Keratinocyte (primary cell): ENCODE measurements at regions not wholly inside any gene's neighbourhood (a gene's known extent, or its start where the extent isn't known, plus 50 kb on each side); places are given as distances from the start of the nearest gene placed in this dataset.

ENCODE experiments used
- DNase-seq: peaks from one replicate; pipeline ENCODE4 v3.0.0-alpha.2; 2011; ENCODE audit warnings: low read depth, missing footprints, low spot score
- FAIRE-seq: peaks from 2 replicates; lab custom pipeline; 2011; peaks lifted over from hg19 to GRCh38; lab: Jason Lieb, UNC
- H2AFZ ChIP-seq: 2 replicates; pipeline ENCODE4 v1.6.0; 2012; ENCODE audit warnings: low read length, control low read depth, inconsistent platforms; ENCODE audit not compliant: control insufficient read depth
- H3K27ac ChIP-seq: 2 replicates; pipeline ENCODE4 v1.5.1; 2011; ENCODE audit warnings: low read length; ENCODE audit not compliant: control insufficient read depth, insufficient read depth
- H3K27me3 ChIP-seq: 3 replicates; pipeline ENCODE4 v1.6.0; 2011; ENCODE audit warnings: low read length; ENCODE audit not compliant: control insufficient read depth, insufficient read depth; ENCODE audit errors: extremely low read depth
- H3K36me3 ChIP-seq, 2 experiments: 2 replicates in 1 of 2; 3 replicates in 1 of 2; pipeline ENCODE4 v1.5.1; 2011; ENCODE audit warnings: low read length in 2 of 2, mild to moderate bottlenecking in 1 of 2; ENCODE audit not compliant: control insufficient read depth in 2 of 2, insufficient read depth in 2 of 2; ENCODE audit errors: extremely low read depth in 1 of 2
- H3K4me1 ChIP-seq: 3 replicates; pipeline ENCODE4 v1.5.1; 2011; ENCODE audit warnings: low read length; ENCODE audit not compliant: control insufficient read depth, insufficient read depth; ENCODE audit errors: extremely low read depth
- H3K4me2 ChIP-seq: 3 replicates; pipeline ENCODE4 v1.6.0; 2011; ENCODE audit warnings: low read depth, low read length; ENCODE audit not compliant: control insufficient read depth, insufficient read depth; ENCODE audit errors: extremely low read depth
- H3K4me3 ChIP-seq, 3 experiments: fragments of 200-600 bp in 1 of 3; sonication (generic) in 1 of 3; 2 replicates in 2 of 3; 3 replicates in 1 of 3; pipeline ENCODE4 v1.5.1; 2011 to 2016; ENCODE audit warnings: low read length in 3 of 3, mild to moderate bottlenecking in 3 of 3, control low read depth in 2 of 3, inconsistent platforms in 1 of 3, low read depth in 1 of 3, mixed read lengths in 1 of 3, mixed run types in 1 of 3, moderate library complexity in 1 of 3; ENCODE audit not compliant: control insufficient read depth in 2 of 3, insufficient read depth in 2 of 3; ENCODE audit errors: extremely low read depth in 1 of 3
- H3K79me2 ChIP-seq: 2 replicates; pipeline ENCODE4 v1.6.0; 2012; ENCODE audit warnings: low read length; ENCODE audit not compliant: control insufficient read depth, insufficient read depth
- H3K9ac ChIP-seq: 3 replicates; pipeline ENCODE4 v1.6.0; 2011; ENCODE audit warnings: low read length; ENCODE audit not compliant: control insufficient read depth, insufficient read depth; ENCODE audit errors: extremely low read depth
- H3K9me1 ChIP-seq: 3 replicates; pipeline ENCODE4 v1.6.0; 2011; ENCODE audit warnings: low read length; ENCODE audit not compliant: control insufficient read depth, insufficient read depth; ENCODE audit errors: extremely low read depth
- H3K9me3 ChIP-seq: 2 replicates; pipeline ENCODE4 v1.5.1; 2012; ENCODE audit warnings: low read depth, low read length; ENCODE audit not compliant: control insufficient read depth
- H4K20me1 ChIP-seq: 3 replicates; pipeline ENCODE4 v1.6.0; 2011; ENCODE audit warnings: low read length; ENCODE audit not compliant: control insufficient read depth, insufficient read depth; ENCODE audit errors: extremely low read depth
- EZH2 ChIP-seq: IDR thresholded peaks from one replicate; pipeline ENCODE4 v1.6.1; 2012; ENCODE audit warnings: inconsistent platforms, mild to moderate bottlenecking, low read length, moderate library complexity
- dilution Hi-C: fragments of 300-500 bp; cut with MboI; formaldehyde crosslinking; loops from one replicate; pipeline ENCODE4 v1.7.0; 2020; ENCODE audit warnings: low sequenced_read_pairs; ENCODE audit not compliant: extremely low pct_ligation_motif_present
- TF ChIP-seq, protein P1 (sequence below), 3 experiments: IDR thresholded peaks in 1 of 3; conservative IDR thresholded peaks in 1 of 3; optimal IDR thresholded peaks in 1 of 3; 2 replicates in 2 of 3; 3 replicates in 1 of 3; pipeline versions ENCODE3 to v1.5.1; 2011; ENCODE audit warnings: low read length in 3 of 3, mild to moderate bottlenecking in 3 of 3, moderate library complexity in 2 of 3, control low read depth in 1 of 3, inconsistent platforms in 1 of 3; ENCODE audit not compliant: insufficient read depth in 2 of 3; ENCODE audit errors: extremely low read depth in 1 of 3

GRCh38 chr13:38053896-38054295, 184.3 kb upstream of the TRPC4 start:
- Histone ChIP-seq H3K9me3 (no peaks in the 10 kb centered on the region), H3K4me2 (no peak overlapping the region), H4K20me1 (no peaks in the 10 kb centered on the region), H3K79me2 (no peaks in the 10 kb centered on the region), H3K9ac (no peak overlapping the region), H3K4me1 (no peaks in the 10 kb centered on the region), H3K27me3 (no peaks in the 10 kb centered on the region), H2AFZ (no peak overlapping the region), H3K36me3 (no peaks in the 10 kb centered on the region), H3K4me3 (no peak overlapping the region), H3K27ac (no peak overlapping the region), H3K9me1 (no peaks in the 10 kb centered on the region)
- no peak for TF ChIP-seq EZH2
- TF ChIP-seq, protein P1, sequence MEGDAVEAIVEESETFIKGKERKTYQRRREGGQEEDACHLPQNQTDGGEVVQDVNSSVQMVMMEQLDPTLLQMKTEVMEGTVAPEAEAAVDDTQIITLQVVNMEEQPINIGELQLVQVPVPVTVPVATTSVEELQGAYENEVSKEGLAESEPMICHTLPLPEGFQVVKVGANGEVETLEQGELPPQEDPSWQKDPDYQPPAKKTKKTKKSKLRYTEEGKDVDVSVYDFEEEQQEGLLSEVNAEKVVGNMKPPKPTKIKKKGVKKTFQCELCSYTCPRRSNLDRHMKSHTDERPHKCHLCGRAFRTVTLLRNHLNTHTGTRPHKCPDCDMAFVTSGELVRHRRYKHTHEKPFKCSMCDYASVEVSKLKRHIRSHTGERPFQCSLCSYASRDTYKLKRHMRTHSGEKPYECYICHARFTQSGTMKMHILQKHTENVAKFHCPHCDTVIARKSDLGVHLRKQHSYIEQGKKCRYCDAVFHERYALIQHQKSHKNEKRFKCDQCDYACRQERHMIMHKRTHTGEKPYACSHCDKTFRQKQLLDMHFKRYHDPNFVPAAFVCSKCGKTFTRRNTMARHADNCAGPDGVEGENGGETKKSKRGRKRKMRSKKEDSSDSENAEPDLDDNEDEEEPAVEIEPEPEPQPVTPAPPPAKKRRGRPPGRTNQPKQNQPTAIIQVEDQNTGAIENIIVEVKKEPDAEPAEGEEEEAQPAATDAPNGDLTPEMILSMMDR (optimal IDR thresholded peaks at IDR 0.05 in 1 of 3, IDR thresholded peaks at IDR 0.05 in 1 of 3, conservative IDR thresholded peaks at IDR 0.05 in 1 of 3; ENCODE audit: extremely low read depth in 1 of 3, insufficient read depth in 2 of 3, low read length in 3 of 3): no peak
- no peak for DNase-seq
- dilution Hi-C loops: no loop called here
- no peak for FAIRE-seq

DNA sequence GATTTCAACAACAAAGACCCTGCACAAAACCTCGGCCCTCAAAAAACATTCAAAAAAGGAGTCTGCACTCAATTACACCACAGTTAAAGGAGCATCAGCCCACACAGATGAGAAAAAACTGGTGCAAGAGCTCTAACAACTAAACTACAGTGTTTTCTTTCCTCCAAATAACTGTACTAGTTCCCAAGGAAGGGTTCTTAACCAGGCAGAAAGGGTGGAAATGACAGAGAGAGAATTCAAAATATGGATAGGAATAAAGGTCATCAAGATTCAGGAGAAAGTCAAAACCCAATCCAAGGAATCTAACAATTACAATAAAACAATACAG, 176.4 kb upstream of the TRPC4 start:
- dilution Hi-C loops: no loop called here

More for the DNA sequence above, 176.4 kb upstream of the TRPC4 start:
- no peak overlapping the region for H3K4me2 ChIP-seq
- no peaks in the 10 kb centered on the region for H3K27me3 ChIP-seq
- no peaks in the 10 kb centered on the region for H4K20me1 ChIP-seq
- H3K4me3 ChIP-seq: no peak overlapping the region
- H3K36me3 ChIP-seq: no peaks in the 10 kb centered on the region
- no peaks in the 10 kb centered on the region for H3K9me1 ChIP-seq
- no peak for FAIRE-seq
- H3K79me2 ChIP-seq: no peaks in the 10 kb centered on the region
- TF ChIP-seq, protein P1 (optimal IDR thresholded peaks at IDR 0.05 in 1 of 3, IDR thresholded peaks at IDR 0.05 in 1 of 3, conservative IDR thresholded peaks at IDR 0.05 in 1 of 3; ENCODE audit: extremely low read depth in 1 of 3, insufficient read depth in 2 of 3, low read length in 3 of 3): no peak
- TF ChIP-seq EZH2: no peak
- H3K4me1 ChIP-seq: no peaks in the 10 kb centered on the region
- H2AFZ ChIP-seq: no peak overlapping the region
- H3K27ac ChIP-seq: no peak overlapping the region
- no peak for DNase-seq
- H3K9ac ChIP-seq: no peak overlapping the region
- H3K9me3 ChIP-seq: no peaks in the 10 kb centered on the region
